GM10266 (cell line): ENCODE measurements at regions not wholly inside any gene's neighbourhood (a gene's known extent, or its start where the extent isn't known, plus 50 kb on each side); places are given as distances from the start of the nearest gene placed in this dataset.

Experiments
- DNase-seq: peaks from one replicate; pipeline ENCODE4 v3.0.0; 2012; ENCODE audit errors: extremely low spot score
- TF ChIP-seq, protein P1 (sequence below): IDR thresholded peaks from 2 replicates; pipeline ENCODE4 v1.5.1; 2012; ENCODE audit warnings: mild to moderate bottlenecking, low read depth; ENCODE audit not compliant: control insufficient read depth, insufficient read depth; ENCODE audit errors: missing control alignments

DNA sequence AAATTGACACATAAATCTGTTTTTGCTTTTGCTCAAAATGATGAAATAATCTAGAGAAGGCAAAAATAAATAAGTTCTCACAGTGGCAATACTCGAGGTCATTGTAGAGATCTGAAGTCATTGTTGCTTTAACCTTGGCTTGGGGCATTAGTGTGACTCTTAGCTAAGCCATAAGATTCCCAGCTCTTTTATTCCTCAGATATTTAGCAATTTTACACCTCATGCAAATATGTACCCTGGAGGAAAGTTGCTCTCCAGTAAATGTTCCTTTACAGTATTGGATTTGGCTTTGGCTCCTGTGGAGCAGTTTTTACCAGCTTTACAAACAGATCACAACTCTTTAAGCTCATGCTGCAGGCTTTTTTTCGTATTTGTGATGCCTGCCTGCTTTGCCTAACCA lies 134.2 kb upstream of the NABP1 start:
- TF ChIP-seq, protein P1, sequence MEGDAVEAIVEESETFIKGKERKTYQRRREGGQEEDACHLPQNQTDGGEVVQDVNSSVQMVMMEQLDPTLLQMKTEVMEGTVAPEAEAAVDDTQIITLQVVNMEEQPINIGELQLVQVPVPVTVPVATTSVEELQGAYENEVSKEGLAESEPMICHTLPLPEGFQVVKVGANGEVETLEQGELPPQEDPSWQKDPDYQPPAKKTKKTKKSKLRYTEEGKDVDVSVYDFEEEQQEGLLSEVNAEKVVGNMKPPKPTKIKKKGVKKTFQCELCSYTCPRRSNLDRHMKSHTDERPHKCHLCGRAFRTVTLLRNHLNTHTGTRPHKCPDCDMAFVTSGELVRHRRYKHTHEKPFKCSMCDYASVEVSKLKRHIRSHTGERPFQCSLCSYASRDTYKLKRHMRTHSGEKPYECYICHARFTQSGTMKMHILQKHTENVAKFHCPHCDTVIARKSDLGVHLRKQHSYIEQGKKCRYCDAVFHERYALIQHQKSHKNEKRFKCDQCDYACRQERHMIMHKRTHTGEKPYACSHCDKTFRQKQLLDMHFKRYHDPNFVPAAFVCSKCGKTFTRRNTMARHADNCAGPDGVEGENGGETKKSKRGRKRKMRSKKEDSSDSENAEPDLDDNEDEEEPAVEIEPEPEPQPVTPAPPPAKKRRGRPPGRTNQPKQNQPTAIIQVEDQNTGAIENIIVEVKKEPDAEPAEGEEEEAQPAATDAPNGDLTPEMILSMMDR: no peak
- DNase-seq: no peak

DNA sequence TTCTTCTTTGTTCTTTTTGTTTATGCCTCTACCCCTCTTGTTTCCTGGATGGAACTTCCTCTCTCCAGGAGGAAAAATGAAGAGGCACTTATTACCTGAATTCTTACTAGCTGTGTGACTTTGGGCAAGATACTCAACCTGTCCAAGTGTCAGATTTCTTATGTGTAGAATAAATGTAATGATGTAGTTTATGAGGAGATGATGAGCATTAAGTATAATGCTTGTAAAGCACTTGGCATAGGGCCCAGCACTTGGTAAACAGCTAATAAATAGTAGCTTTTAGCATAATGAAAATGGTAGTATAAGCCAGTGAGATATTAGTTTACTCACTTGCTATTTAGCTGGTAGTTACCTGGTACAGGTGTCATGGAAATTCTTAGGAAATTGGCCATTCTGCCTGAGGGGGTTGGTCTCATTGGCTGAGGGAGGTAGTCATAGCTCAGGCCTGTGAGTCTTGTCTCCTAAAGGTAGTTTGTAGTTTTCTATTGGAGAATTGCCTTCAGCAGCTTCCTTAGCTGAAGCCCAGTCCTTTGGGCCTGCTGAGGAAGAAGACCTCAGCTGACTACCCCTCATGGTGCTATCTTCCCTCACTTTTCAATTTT lies 133.4 kb upstream of the NABP1 start:
- TF ChIP-seq, protein P1: no peak

DNA sequence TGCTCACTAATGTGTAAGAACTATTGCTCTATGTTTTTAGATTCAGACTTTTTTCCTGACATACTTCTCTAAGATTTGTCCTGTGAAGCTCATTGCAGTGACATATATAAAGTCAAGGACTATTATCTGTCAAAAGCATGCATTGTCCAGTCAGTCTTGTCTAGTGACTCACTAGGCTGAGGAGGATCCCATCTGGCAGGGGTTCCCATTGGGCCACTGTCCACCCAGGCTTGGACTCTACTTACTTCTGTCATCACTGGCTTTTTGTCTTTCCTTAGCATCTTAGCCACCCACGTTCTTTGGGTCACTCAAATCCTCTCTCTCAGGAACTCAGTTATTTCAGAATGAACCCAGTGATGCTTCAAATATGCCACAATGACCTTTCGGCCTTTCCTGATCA lies 132.6 kb upstream of the NABP1 start:
- TF ChIP-seq, protein P1: no peak
- no peak for DNase-seq

More for the DNA sequence above, 133.4 kb upstream of the NABP1 start:
- DNase-seq: no peak

DNA sequence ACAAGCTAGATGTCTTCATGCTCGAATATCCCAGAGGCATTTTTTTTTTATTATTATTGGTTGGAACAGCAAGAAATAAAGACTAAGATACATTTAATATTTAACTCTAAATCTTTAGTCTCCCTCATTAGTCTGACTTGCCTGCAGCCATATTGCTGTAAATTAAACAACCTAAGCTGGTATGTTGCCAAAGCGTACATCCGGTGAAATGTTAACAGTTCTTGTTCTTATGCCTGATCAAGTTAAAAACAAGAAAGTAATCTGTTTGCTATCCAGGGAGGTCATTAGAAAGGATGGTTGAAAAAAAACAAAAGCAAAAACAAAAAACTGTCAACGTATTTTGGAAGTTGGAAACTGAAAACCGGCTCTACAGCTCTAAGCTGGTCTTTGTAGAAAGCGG lies 125.9 kb upstream of the NABP1 start:
- TF ChIP-seq, protein P1: no peak
- DNase-seq: no peak

DNA sequence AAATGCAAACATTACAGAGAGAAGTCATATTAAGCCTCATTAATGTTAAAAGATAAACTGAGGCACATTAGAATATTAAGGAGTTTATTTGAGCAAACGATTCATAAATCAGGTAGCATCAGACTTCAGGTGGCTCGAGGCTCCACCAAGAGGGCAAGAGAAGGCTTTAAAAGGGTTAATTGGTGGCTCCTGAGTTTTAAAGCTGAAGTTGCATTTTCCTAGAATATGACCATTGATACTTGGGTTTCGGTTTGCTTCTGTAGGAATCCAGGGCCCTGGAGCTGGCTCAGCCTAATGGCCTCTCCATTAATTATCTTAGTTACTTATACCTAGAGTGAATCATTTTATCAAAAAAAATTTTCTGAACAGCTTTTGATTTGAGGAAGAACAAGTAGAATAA lies 123.7 kb upstream of the NABP1 start:
- DNase-seq: no peak
- TF ChIP-seq, protein P1: no peak

DNA sequence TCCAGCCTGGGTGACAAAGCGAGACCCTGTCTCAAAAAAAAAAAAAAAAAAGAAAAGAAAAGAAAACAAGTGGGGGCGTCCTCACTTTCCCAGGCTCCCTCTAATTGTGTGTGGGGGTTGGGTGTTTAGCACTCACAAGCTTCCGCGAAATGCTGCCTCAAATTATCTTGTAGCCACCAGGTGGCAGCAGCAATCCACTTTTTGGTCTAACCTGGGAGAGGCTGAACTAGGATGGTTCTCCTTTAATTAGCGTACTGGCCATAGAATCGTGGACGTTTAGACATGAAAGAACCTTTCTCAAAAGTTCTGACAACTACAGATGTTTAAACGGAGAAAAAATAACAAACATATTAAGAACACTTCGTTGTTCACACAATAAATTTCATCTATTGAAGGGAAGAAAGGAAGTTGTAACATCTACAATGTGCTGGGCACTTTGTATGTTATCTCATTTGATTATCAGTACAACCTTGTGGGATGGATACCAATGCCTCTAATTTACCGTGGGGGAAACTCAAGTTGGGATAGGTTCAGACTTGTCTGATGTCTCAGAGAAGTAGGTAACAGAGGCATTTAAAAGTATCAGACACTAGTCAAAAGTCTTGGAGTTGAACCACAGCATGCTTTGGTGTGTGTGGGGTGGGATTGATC lies 122.7 kb upstream of the NABP1 start:
- DNase-seq: peak; percentile 65
- TF ChIP-seq, protein P1: peak; percentile 87

DNA sequence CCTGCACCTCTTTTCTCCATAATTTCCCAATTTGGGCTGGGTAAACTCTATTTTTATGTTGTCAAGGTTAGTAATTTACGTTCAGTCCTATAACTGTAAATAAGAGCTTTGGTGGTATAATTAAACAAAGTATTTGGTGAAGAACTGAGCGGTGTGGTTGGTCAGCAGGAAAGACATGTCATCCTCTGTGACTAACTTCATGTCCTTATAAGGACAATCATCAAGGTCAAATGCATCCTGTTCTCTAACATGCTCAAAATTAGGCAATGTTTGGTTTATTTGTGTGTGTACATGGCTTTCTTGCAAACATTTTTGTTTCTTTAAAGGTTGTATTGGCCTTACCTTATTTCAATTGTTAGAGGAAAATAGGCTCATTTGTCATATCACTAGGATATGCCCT lies 121.5 kb upstream of the NABP1 start:
- no peak for DNase-seq
- TF ChIP-seq, protein P1: no peak
